GM18858 (cell line): ENCODE measurements at regions not wholly inside any gene's neighbourhood (a gene's known extent, or its start where the extent isn't known, plus 50 kb on each side); places are given as distances from the start of the nearest gene placed in this dataset.

Source experiments
- ATAC-seq: cut with Tn5 transposase; IDR thresholded peaks from one replicate; pipeline ENCODE4 v1.9.1; 2021; ENCODE audit not compliant: unreplicated experiment

DNA sequence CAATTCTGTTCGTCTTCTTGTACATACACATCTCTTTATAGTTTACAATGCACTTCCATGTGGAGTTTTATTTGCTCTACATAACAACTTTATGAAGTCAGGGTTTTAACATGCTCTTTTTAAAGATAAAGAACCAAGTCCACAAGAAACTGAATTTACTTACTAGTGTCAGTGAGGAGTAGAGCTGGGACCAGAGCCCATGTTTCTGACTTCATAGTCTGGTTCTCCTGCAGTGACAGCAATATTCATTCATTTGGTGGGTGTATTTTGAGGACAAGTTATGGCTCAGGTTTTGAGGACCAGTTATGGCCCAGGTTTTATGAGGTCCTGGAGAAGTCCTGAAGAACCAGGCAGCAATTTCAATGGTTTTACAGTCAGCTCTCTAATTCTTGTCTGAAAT is 481.9 kb upstream of the TNC start:
- no peak for ATAC-seq

DNA sequence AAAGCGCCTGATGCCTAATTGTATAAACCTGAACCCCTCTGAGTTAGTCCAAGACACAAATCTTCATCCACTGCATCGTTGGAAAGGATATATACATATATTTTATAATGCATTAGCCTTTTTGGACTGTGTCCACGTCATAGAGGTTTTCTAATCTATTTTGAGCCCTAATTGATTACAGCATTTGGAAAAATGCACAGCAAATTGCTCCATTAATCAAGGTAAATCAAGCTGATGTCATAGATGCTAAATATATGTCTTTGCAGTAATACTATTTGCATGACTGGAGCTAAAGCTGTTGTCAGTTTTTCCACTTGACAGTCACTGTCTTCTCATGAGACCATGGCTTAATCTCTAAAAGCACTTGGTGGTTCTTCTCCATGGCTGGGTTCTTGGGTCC is 483.5 kb upstream of the TNC start:
- ATAC-seq, result no peak

DNA sequence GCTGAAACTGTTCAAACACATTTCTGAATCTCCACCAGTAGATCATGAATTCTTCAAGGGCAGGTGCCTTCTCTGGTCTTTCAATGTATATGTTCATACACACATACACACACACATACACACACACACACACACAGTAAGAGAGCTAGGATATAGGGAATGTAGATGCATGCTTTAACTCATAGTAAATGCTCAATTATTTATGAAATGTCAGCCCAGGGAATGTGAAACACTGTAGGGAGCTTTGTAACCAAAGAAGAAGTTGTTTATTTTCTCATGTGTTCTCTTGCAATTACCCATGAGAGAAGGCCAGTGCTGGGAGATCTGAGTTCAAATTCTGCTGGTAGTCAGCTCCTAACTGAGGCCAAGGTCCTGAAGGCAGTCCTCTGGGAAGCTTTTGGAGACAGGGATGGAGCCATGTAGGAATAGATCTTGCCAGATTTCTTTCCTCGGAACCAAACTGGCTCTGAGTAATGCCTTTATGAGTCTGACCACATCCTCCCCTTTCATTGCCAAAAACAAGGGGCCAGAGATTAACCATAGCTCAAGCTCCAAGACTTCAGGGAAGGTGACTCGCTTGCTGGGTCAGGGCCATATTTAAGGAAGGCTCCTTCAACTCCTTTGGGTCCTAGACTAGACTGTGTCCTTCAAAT is 487.0 kb upstream of the TNC start:
- no peak for ATAC-seq

DNA sequence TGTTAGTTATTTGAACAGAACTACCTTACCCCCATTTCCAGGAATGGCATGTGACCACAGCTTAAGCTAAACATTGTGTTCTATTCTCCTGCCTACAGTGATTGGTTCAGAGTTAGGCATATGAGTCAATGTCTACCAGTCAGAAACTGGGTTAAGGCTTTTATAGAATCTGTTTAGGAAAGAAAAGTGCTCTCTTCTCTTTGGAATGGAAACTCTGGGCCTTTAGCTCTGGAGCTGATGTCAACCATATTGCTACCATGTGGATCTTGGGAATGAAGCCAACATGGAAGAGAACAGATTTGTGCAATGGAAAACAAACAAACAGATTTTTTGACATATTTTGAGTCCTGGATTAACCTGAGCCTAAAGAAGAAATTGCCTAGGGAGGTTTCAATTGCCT is 488.9 kb upstream of the TNC start:
- ATAC-seq, result no peak

DNA sequence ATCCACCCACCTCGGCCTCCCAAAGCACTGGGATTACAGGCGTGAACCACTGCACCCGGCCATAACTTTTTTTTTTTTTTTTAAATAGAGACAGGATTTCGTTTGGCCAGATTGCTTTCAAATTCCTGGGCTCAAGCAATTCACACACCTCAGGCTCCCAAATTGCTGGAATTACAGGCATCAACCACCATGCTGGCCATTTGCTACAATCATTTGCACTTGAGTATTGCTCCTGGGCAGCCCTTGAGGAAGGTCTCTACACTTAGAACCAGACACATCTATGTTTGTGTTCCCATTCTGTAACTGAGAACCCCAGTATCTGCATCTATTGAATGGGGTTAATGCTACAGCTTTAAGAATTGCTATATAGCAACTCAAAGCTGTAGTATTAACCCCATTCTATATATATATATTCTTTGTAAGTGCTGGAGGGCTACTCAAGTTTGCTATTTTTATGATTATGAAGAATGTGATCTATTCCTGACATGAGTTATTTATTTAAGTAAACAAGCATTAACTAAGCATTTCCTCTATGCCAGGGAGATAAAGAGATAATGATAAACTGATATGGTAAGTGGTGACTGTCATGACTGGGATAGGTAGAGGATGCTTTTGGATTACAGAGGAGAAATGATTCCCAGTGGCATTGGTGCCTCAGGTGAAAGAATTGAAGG is 496.5 kb upstream of the TNC start:
- ATAC-seq, result no peak

- no peak for ATAC-seq
Measured at GRCh38 chr9:115615000-115615401, 497.0 kb upstream of the TNC start.

GRCh38 chr9:115615821-115616665 is 498.1 kb upstream of the TNC start:
- no peak for ATAC-seq

- ATAC-seq, result no peak
Measured at GRCh38 chr9:115616666-115617239, 498.8 kb upstream of the TNC start.

DNA sequence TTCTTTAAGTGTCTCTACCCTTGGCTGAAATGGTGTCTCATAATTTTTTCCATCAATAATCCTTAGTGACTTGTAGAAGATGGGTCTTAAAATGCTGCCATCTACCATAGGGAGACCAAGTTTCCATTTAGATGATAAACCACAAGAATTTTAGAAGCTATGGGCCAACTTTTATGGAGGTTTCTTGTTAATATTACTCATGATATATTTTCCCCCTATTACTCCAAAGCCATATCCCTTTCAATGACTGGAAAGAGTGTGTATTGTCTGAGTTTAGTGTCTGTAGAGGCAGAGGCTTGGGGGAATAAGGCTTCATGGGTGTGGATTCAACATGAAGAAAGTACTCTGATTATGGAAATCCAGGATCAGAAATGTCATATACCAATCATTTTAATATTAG is 507.3 kb upstream of the TNC start:
- ATAC-seq, result no peak

DNA sequence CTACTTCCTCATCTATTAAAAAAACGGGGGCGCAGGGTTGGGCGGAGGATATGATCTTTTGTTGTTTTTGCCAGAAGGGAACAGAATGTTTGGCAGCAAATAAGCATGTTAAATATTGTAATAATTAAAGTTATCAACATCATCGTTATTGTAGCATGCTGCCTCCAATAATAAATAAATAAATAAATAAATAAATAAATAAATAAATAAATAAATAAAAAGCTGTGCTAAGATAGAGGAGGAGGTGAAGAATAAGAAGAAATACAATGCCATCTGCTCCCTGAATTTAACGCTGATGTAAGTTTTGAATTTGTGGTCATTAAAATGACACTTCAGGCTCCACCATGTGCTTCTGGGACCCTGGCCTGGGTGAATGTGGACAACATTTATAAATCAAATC is 508.0 kb upstream of the TNC start:
- no peak for ATAC-seq

DNA sequence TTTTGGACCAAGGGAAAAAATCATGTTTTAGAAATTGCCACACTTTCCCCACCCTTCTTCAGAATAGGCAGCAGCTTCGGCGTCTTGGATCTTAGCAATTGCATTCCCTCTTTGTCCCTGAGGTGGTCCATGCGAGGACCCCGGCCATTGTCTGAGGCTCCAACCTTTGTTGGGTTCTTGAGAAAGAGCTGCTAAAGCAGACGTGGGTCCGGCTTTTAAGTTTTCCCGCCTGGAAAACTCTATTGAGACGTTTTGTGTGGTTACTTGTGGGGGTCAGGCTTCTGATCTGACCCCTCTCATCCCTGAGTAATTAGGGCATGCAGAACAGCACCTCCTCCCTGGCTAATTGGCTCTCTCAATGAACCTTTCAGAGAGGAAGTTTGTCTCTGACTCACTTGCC is 509.6 kb upstream of the TNC start:
- no peak for ATAC-seq

GRCh38 chr9:115628426-115628825 is 510.5 kb upstream of the TNC start:
- no peak for ATAC-seq

- ATAC-seq, result no peak
Measured at GRCh38 chr9:115629879-115630840, 512.2 kb upstream of the TNC start.

DNA sequence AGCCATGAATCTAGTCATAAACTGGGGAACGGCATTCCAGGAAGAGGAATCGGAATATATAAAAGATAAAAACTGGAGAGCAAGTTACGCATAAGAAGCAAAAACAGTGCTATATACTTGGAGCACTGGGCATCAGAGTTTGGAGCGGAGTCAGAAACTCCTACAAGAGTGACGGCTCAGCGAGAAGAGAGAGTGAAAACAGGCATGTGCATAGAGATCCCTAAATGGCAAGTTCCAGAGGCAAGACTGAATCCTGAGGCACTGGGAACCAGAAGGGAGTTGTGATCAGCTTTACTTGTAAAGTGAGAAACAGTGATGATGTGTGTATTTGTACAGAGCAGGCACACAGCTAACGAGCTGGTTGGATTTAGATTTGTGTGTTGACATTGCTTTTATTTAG is 514.4 kb upstream of the TNC start:
- ATAC-seq, result no peak

DNA sequence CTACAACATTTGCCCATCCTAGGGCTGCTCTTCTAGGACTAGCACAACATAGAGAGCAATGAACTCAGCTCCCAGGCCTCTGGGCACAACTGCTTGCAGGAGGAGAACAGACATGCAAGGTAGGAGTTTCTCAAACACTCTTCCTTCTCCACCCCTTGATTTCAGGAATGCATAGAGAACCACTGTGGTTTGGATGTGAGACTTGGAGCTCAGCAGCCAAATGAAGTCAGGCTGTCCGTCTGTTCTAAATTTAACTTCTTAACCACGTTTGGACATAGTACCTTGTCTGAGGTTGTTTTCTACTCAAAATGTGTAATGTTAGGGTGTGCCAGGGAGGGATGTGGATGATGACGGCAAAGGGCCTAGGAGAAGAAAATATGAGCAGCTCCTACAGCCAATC is 515.1 kb upstream of the TNC start:
- ATAC-seq, result no peak

DNA sequence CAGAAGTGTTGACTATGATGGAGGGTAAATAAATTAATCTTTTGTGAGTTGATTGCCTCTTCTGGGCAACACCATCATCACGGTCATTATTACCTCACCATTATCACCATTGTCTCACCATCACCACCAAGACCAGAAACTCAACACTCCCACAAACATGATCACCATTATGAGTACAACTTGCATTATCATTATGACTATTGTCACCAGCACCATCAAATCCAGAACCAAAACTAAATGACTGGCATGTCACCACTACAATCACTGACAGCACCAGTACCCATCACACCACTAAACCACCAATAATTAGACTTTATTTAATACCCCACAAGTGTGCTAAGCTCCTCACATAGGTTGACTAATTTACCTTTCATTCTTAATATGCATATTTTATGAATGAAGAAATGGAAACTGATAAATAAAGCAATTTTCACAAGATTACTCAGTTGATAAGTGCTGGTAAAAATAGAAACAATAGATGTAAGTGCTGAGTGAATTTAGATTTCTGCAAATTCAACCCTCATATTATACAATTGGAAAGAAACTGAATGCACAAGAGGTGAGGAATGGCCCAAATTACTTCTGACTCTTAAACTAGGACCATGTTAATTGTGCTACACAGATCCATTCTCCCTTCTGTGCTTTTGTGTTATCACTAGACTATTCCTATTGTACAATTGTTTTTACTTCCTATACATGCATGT is 517.8 kb upstream of the PAPPA start:
- ATAC-seq, result no peak

GRCh38 chr9:115636596-115636995 is 517.0 kb upstream of the PAPPA start:
- no peak for ATAC-seq

DNA sequence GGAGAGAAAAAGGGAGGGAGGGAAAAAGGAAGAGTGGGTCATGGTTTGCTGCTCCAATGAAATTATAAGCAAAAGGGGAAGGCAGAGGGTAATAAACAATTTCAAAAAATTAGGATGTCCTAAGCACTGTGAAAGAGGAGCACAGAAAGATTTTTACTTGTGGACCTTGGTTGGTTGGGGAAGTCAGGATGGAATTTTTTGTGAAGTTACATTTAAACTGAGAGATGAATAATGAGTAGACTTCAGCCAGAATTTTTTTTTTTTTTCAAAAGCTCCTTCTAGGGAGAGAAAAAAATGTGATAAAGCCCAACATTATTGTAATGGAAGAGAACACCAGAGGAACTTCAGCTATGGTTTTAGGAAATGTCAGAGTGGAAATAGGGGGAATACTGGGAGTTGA is 515.9 kb upstream of the PAPPA start:
- ATAC-seq, result no peak

- no peak for ATAC-seq
Measured at GRCh38 chr9:115640887-115641286, 512.7 kb upstream of the PAPPA start.

- ATAC-seq, result no peak
Measured at GRCh38 chr9:115642285-115642684, 511.3 kb upstream of the PAPPA start.
